ENCODE measurements at regions not wholly inside any gene's neighbourhood (a gene's known extent, or its start where the extent isn't known, plus 50 kb on each side); places are given as distances from the start of the nearest gene placed in this dataset.
"Not testable (repeated sequence)": the region's sequence is repeated elsewhere in the genome, so short reads cannot be mapped to it uniquely, and the experiment has no call there.

GRCh38 chr2:129554373-129554772 is 425.1 kb upstream of the RAB6C start:
- DNase-seq: no peak

GRCh38 chr2:129559101-129559500 is 420.4 kb upstream of the RAB6C start:
- no peak for DNase-seq

- DNase-seq: no peak
Measured at GRCh38 chr2:129565551-129566109, 413.8 kb upstream of the RAB6C start.

GRCh38 chr2:129570812-129571211 is 408.7 kb upstream of the RAB6C start:
- DNase-seq: not testable (repeated sequence)

- no peak for DNase-seq
Measured at GRCh38 chr2:129575431-129575830, 404.0 kb upstream of the RAB6C start.

GRCh38 chr2:129575880-129576279 is 403.6 kb upstream of the RAB6C start:
- no peak for DNase-seq

- DNase-seq: no peak
Measured at GRCh38 chr2:129580001-129580400, 399.5 kb upstream of the RAB6C start.

- DNase-seq: no peak
Measured at GRCh38 chr2:129585760-129586159, 393.7 kb upstream of the RAB6C start.

- DNase-seq: no peak
Measured at GRCh38 chr2:129587426-129588064, 391.9 kb upstream of the RAB6C start.

- no peak for DNase-seq
Measured at GRCh38 chr2:129604560-129604959, 374.9 kb upstream of the RAB6C start.

- DNase-seq: peak; percentile 6
Measured at GRCh38 chr2:129605646-129606045, 373.8 kb upstream of the RAB6C start.

- DNase-seq: no peak
Measured at GRCh38 chr2:129606496-129607270, 372.8 kb upstream of the RAB6C start.

- no peak for DNase-seq
Measured at GRCh38 chr2:129609224-129609623, 370.2 kb upstream of the RAB6C start.

- DNase-seq: no peak
Measured at GRCh38 chr2:129610766-129611165, 368.7 kb upstream of the RAB6C start.

- no peak for DNase-seq
Measured at GRCh38 chr2:129611471-129611870, 368.0 kb upstream of the RAB6C start.

- DNase-seq: peak; percentile 60
Measured at GRCh38 chr2:129619471-129619870, 360.0 kb upstream of the RAB6C start.

GRCh38 chr2:129620411-129620810 is 359.1 kb upstream of the RAB6C start:
- DNase-seq: no peak

GRCh38 chr2:129623783-129624182 is 355.7 kb upstream of the RAB6C start:
- DNase-seq: no peak

GRCh38 chr2:129627437-129627836 is 352.0 kb upstream of the RAB6C start:
- no peak for DNase-seq

- no peak for DNase-seq
Measured at GRCh38 chr2:129636692-129637091, 342.8 kb upstream of the RAB6C start.

GRCh38 chr2:129641371-129641770 is 338.1 kb upstream of the RAB6C start:
- no peak for DNase-seq

GRCh38 chr2:129642526-129643043 is 336.9 kb upstream of the RAB6C start:
- no peak for DNase-seq

GRCh38 chr2:129645335-129645734 is 334.1 kb upstream of the RAB6C start:
- no peak for DNase-seq

- DNase-seq: no peak
Measured at GRCh38 chr2:129646107-129646506, 333.4 kb upstream of the RAB6C start.

Measured in NCI-H69 (cell line).